HG03139 (cell line): ENCODE measurements at regions not wholly inside any gene's neighbourhood (a gene's known extent, or its start where the extent isn't known, plus 50 kb on each side); places are given as distances from the start of the nearest gene placed in this dataset.

Source experiments
- ATAC-seq: cut with Tn5 transposase; IDR thresholded peaks from one replicate; pipeline ENCODE4 v1.9.1; 2021; ENCODE audit not compliant: unreplicated experiment

GRCh38 chr6:54056105-54056504, 55.1 kb upstream of the MLIP start:
- no peak for ATAC-seq

DNA sequence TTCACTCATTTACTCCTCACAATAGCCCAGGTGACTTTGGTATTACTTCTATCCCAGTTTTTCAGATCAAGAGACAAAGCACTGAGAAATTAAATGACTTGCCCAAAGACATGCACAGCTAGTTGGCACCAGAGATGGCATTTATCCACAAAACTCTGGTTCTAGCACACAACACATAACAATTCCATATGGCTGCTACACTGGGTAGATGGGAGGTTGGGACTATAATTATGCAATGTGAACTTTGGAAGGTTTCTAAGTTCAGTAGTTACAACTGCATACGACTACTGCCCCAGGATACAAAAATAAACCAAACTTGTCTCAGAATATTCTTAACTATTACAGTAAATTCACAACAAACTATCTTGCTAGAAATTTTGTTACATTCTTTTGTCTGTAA, 54.2 kb upstream of the MLIP start:
- ATAC-seq, result no peak

- ATAC-seq, result no peak
Measured at GRCh38 chr6:54058236-54058635, 53.0 kb upstream of the MLIP start.

DNA sequence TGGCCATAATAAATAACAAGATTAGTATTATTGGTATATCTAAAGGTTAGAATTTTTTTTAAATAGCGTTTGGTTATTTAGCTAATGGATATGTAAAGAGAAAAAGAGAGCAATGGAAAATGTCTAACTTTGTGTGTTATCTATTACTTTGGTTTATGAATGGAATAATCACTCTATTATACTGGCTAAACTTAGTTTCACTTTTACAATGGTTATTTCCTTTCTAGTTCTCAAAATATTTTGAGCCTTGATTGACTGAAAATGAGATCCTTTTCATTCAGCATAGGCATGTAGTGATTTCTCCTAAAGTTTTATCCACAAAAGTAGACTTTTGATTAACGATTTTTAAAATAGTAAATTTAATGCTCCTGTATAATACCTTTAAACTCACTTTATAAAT, 51.6 kb upstream of the MLIP start:
- no peak for ATAC-seq

DNA sequence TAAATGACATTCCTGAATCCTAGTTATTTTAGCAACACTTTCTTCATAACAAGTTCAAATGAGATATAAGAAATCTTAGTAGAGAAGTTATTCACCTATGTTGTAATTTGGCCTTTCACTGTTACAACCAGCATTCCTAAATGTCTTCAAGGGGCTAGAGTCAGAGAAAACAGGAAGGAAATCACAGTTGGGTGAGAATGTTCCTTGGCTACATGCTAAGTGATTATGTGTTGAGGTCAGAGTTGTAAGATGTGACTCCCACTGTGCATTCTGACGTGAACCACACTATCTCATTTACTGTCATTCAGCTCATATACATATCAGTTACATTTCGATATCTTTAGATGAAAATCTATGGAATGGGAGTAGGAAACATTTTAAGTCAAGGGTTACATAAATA, 51.0 kb upstream of the MLIP start:
- no peak for ATAC-seq
